Neural cell (in vitro differentiated cells): ENCODE measurements at regions not wholly inside any gene's neighbourhood (a gene's known extent, or its start where the extent isn't known, plus 50 kb on each side); places are given as distances from the start of the nearest gene placed in this dataset.

Experiments
- H2AFZ ChIP-seq: fragments of 200-600, 300-800 bp; sonication (generic), shearing (Covaris generic); 2 replicates; pipeline ENCODE4 v1.6.0; 2014; ENCODE audit warnings: low read depth, mild to moderate bottlenecking, antibody characterized with exemption, low read length, moderate library complexity
- H3F3A ChIP-seq: fragments of 200-600 bp; shearing (Covaris generic); 2 replicates; pipeline ENCODE4 v1.6.1; 2016; ENCODE audit warnings: mild to moderate bottlenecking, moderate library complexity, mixed read lengths, antibody characterized with exemption, low read length; ENCODE audit not compliant: insufficient read depth, poor library complexity, severe bottlenecking
- H3K27ac ChIP-seq: fragments of 200-600, 300-800 bp; sonication (generic), shearing (Covaris generic); 2 replicates; pipeline ENCODE4 v1.5.1; 2014; ENCODE audit warnings: mild to moderate bottlenecking, low read length, moderate library complexity
- H3K27me3 ChIP-seq: fragments of 300-800, 200-600 bp; sonication (generic), shearing (Covaris generic); 2 replicates; pipeline ENCODE4 v1.6.0; 2014; ENCODE audit warnings: mild to moderate bottlenecking, low read depth, low read length, moderate library complexity; ENCODE audit not compliant: insufficient read depth
- H3K36me3 ChIP-seq: fragments of 300-800, 200-600 bp; sonication (generic), shearing (Covaris generic); 2 replicates; pipeline ENCODE4 v1.5.1; 2014; ENCODE audit warnings: mild to moderate bottlenecking, antibody characterized with exemption, low read length, moderate library complexity; ENCODE audit not compliant: insufficient read depth
- H3K4me2 ChIP-seq: fragments of 300-800, 200-600 bp; sonication (generic), shearing (Covaris generic); 2 replicates; pipeline ENCODE4 v1.6.0; 2014; ENCODE audit warnings: mild to moderate bottlenecking, low read length
- H3K4me3 ChIP-seq: fragments of 300-800, 200-600 bp; sonication (generic), shearing (Covaris generic); 2 replicates; pipeline ENCODE4 v1.5.1; 2014; ENCODE audit warnings: mild to moderate bottlenecking, low read length, moderate library complexity
- H3K79me2 ChIP-seq: fragments of 200-600 bp; shearing (Covaris generic); replicated peaks from 2 replicates; pipeline ENCODE4 v1.6.0; 2014; ENCODE audit warnings: mild to moderate bottlenecking, low read length, moderate library complexity; ENCODE audit not compliant: insufficient read depth
- H3K9ac ChIP-seq: fragments of 300-800, 200-600 bp; sonication (generic), shearing (Covaris generic); 2 replicates; pipeline ENCODE4 v1.6.1; 2016; ENCODE audit warnings: mild to moderate bottlenecking, low read length, mixed read lengths
- H3K9me2 ChIP-seq: fragments of 200-600 bp; shearing (Covaris generic); 2 replicates; pipeline ENCODE4 v1.6.1; 2016; ENCODE audit warnings: mild to moderate bottlenecking, low read length, mixed read lengths; ENCODE audit not compliant: insufficient read depth
- H3K9me3 ChIP-seq: fragments of 200-600, 300-800 bp; sonication (generic), shearing (Covaris generic); 2 replicates; pipeline ENCODE4 v1.6.1; 2016; ENCODE audit warnings: mild to moderate bottlenecking, mixed run types, low read length, moderate library complexity, mixed read lengths
- H4K20me1 ChIP-seq: fragments of 200-600 bp; shearing (Covaris generic); 2 replicates; pipeline ENCODE4 v1.6.1; 2016; ENCODE audit warnings: mild to moderate bottlenecking, mixed run types; ENCODE audit not compliant: insufficient read depth
- CTCF ChIP-seq: fragments of 450-650 bp; IDR thresholded peaks from 2 replicates; pipeline ENCODE4 v1.5.1; 2014; ENCODE audit warnings: antibody characterized with exemption, mild to moderate bottlenecking, moderate library complexity; ENCODE audit not compliant: poor library complexity, severe bottlenecking
- EP300 ChIP-seq: fragments of 450-650 bp; conservative IDR thresholded peaks from 2 replicates; pipeline ENCODE4 v1.6.1; 2014; ENCODE audit warnings: antibody characterized with exemption, mild to moderate bottlenecking, moderate library complexity; ENCODE audit not compliant: poor library complexity, severe bottlenecking
- EZH2 ChIP-seq: fragments of 200-600, 300-800 bp; shearing (Covaris generic), sonication (generic); IDR thresholded peaks from 2 replicates; pipeline ENCODE4 v1.6.1; 2014; ENCODE audit warnings: antibody characterized with exemption, low read length, borderline replicate concordance, mild to moderate bottlenecking; ENCODE audit not compliant: insufficient read depth, poor library complexity, severe bottlenecking
- MXI1 ChIP-seq: fragments of 450-650 bp; conservative IDR thresholded peaks from 2 replicates; pipeline ENCODE4 v1.6.1; 2014; ENCODE audit warnings: antibody characterized with exemption, mild to moderate bottlenecking; ENCODE audit not compliant: poor library complexity, severe bottlenecking
- POLR2AphosphoS5 ChIP-seq: IDR thresholded peaks from 2 replicates; pipeline ENCODE4 v1.6.1; 2012
- RAD21 ChIP-seq: fragments of 450-650 bp; conservative IDR thresholded peaks from 2 replicates; pipeline ENCODE4 v1.6.1; 2014; ENCODE audit warnings: antibody characterized with exemption, mild to moderate bottlenecking, moderate library complexity
- REST ChIP-seq: IDR thresholded peaks from 2 replicates; pipeline ENCODE4 v1.6.1; 2012; ENCODE audit warnings: borderline replicate concordance
- SMC3 ChIP-seq: fragments of 450-650 bp; conservative IDR thresholded peaks from 2 replicates; pipeline ENCODE4 v1.6.1; 2014; ENCODE audit warnings: antibody characterized with exemption, mild to moderate bottlenecking, moderate library complexity; ENCODE audit not compliant: poor library complexity
- TAF1 ChIP-seq: IDR thresholded peaks from 2 replicates; pipeline ENCODE4 v1.6.1; 2012; ENCODE audit warnings: low read depth

GRCh38 chr1:82861749-82862148 is 1061.0 kb downstream of the ADGRL2 start:
- TF ChIP-seq REST = no peak
- no peak for TF ChIP-seq EP300
- H3F3A ChIP-seq = no peaks in the 10 kb centered on the region
- H3K4me3 ChIP-seq = no peak overlapping the region
- H3K9ac ChIP-seq = no peak overlapping the region
- no peak overlapping the region for H3K27ac ChIP-seq
- H3K79me2 ChIP-seq = no peaks in the 10 kb centered on the region
- H2AFZ ChIP-seq = no peak overlapping the region
- H3K36me3 ChIP-seq = no peaks in the 10 kb centered on the region
- no peaks in the 10 kb centered on the region for H3K9me2 ChIP-seq
- H3K4me2 ChIP-seq = no peak overlapping the region
- no peaks in the 10 kb centered on the region for H3K27me3 ChIP-seq
- H3K9me3 ChIP-seq = no peaks in the 10 kb centered on the region
- H4K20me1 ChIP-seq = no peaks in the 10 kb centered on the region

- TF ChIP-seq EZH2 (no peak), RAD21 (no peak), CTCF (no peak), SMC3 (no peak), TAF1 (no peak), POLR2AphosphoS5 (no peak), MXI1 (no peak), EP300 (no peak), REST (no peak)
- H3K79me2 ChIP-seq = no peaks in the 10 kb centered on the region
- H3K27me3 ChIP-seq = no peaks in the 10 kb centered on the region
- no peaks in the 10 kb centered on the region for H3K9me2 ChIP-seq
- no peak overlapping the region for H3K27ac ChIP-seq
- H3K4me2 ChIP-seq = no peak overlapping the region
- no peak overlapping the region for H3K9ac ChIP-seq
- no peak overlapping the region for H2AFZ ChIP-seq
- H3K9me3 ChIP-seq = no peaks in the 10 kb centered on the region
- H3K4me3 ChIP-seq = no peak overlapping the region
- H4K20me1 ChIP-seq = no peaks in the 10 kb centered on the region
- no peaks in the 10 kb centered on the region for H3K36me3 ChIP-seq
- H3F3A ChIP-seq = no peaks in the 10 kb centered on the region
Measured at GRCh38 chr1:82858031-82858430, 1057.3 kb downstream of the ADGRL2 start.
